IMR-90 (cell line): ENCODE measurements at regions not wholly inside any gene's neighbourhood (a gene's known extent, or its start where the extent isn't known, plus 50 kb on each side); places are given as distances from the start of the nearest gene placed in this dataset.

Source experiments
- CEBPB ChIP-seq: IDR thresholded peaks from 2 replicates; pipeline ENCODE4 v1.6.1; 2012; ENCODE audit warnings: low read depth, low read length, improper control_type of control experiment
- CTCF ChIP-seq: conservative IDR thresholded peaks from 2 replicates; pipeline ENCODE4 v1.5.1; 2012; ENCODE audit warnings: mild to moderate bottlenecking, low read depth, low read length, improper control_type of control experiment
- MAZ ChIP-seq: IDR thresholded peaks from 2 replicates; pipeline ENCODE4 v1.6.1; 2012; ENCODE audit warnings: low read depth, mild to moderate bottlenecking, low read length, improper control_type of control experiment, moderate library complexity, borderline replicate concordance
- MXI1 ChIP-seq: IDR thresholded peaks from 2 replicates; pipeline ENCODE4 v1.6.1; 2012; ENCODE audit warnings: low read depth, mild to moderate bottlenecking, low read length, moderate library complexity, borderline replicate concordance
- NFE2L2 ChIP-seq: fragments of 150-350 bp; IDR thresholded peaks from 2 replicates; pipeline ENCODE4 v1.6.1; 2016; ENCODE audit warnings: low read depth, mild to moderate bottlenecking, low read length
- POLR2A ChIP-seq: IDR thresholded peaks from 2 replicates; pipeline ENCODE4 v1.6.1; 2012; ENCODE audit warnings: mild to moderate bottlenecking, low read depth, low read length
- RAD21 ChIP-seq: IDR thresholded peaks from 2 replicates; pipeline ENCODE4 v1.6.1; 2012; ENCODE audit warnings: low read length, improper control_type of control experiment
- RCOR1 ChIP-seq: IDR thresholded peaks from 2 replicates; pipeline ENCODE4 v1.6.1; 2012; ENCODE audit warnings: mild to moderate bottlenecking, low read length, improper control_type of control experiment; ENCODE audit not compliant: insufficient replicate concordance
- SMC3 ChIP-seq: fragments of 150-350 bp; IDR thresholded peaks from 2 replicates; pipeline ENCODE4 v1.6.1; 2016; ENCODE audit warnings: low read depth, mild to moderate bottlenecking, antibody characterized with exemption, low read length, moderate library complexity
- USF2 ChIP-seq: fragments of 150-350 bp; IDR thresholded peaks from 2 replicates; pipeline ENCODE4 v1.6.1; 2017; ENCODE audit warnings: mild to moderate bottlenecking, antibody characterized with exemption, low read length, low read depth

- TF ChIP-seq RAD21 (no peak), CTCF (no peak), MAZ (no peak), POLR2A (no peak), RCOR1 (no peak), CEBPB (no peak), NFE2L2 (no peak), USF2 (no peak), MXI1 (no peak), SMC3 (no peak)
Observed at GRCh38 chr5:2224689-2225088, 342.0 kb upstream of the IRX4 start.
